ENCODE measurements at regions not wholly inside any gene's neighbourhood (a gene's known extent, or its start where the extent isn't known, plus 50 kb on each side); places are given as distances from the start of the nearest gene placed in this dataset.

DNA sequence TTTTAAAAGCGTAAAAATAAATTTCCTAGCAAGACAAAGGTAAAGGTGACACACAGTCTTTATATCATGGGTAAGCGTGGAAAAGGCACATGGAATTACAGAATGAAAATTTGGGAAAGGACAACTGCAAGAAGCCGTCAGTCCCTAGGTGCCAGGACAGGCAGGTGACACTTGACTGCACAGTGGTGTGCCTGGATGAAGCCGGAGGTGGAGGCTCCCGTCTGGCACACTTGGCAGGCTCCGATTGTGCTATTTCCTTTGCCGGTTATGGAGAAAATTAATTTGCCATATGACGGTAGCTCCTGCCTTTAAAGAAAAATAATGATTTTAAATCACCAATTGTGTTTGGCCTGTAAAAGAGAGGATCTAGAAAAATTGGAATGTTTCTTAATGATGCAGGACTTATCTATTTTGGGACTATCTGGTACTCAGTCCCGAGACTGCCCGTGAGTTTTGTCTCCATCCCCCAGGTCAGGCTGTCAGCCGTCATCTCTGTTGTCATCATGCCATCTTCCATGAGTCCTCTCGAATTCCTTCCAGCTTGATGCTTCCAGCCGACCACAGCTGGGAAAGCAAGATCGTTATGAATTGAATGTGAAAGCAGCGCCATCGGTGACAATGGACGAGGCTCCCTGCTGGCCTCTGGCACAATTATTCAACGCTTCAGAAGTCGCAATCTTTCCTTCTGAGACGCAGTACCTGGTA, 56.2 kb upstream of the MGMT start:
- TF ChIP-seq, protein P1, sequence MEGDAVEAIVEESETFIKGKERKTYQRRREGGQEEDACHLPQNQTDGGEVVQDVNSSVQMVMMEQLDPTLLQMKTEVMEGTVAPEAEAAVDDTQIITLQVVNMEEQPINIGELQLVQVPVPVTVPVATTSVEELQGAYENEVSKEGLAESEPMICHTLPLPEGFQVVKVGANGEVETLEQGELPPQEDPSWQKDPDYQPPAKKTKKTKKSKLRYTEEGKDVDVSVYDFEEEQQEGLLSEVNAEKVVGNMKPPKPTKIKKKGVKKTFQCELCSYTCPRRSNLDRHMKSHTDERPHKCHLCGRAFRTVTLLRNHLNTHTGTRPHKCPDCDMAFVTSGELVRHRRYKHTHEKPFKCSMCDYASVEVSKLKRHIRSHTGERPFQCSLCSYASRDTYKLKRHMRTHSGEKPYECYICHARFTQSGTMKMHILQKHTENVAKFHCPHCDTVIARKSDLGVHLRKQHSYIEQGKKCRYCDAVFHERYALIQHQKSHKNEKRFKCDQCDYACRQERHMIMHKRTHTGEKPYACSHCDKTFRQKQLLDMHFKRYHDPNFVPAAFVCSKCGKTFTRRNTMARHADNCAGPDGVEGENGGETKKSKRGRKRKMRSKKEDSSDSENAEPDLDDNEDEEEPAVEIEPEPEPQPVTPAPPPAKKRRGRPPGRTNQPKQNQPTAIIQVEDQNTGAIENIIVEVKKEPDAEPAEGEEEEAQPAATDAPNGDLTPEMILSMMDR (conservative IDR thresholded peaks at IDR 0.05 in 1 of 2, IDR thresholded peaks at IDR 0.05 in 1 of 2; ENCODE audit: extremely low read depth in 1 of 2, insufficient read depth in 1 of 2, low read depth in 1 of 2, low read length in 2 of 2): no peak
- TF ChIP-seq EZH2 (IDR thresholded peaks at IDR 0.05; ENCODE audit: borderline replicate concordance, low read length): no peak

Data from mammary epithelial cell (primary cell).